SJCRH30 (cell line): ENCODE measurements at regions not wholly inside any gene's neighbourhood (a gene's known extent, or its start where the extent isn't known, plus 50 kb on each side); places are given as distances from the start of the nearest gene placed in this dataset.

ENCODE experiments used
- DNase-seq, 2 experiments: peaks; one replicate each; pipeline ENCODE4 v3.0.0-alpha.2; 2015 to 2020
- H3K27ac ChIP-seq: fragments of 250-450 bp; sonication (Bioruptor Pico); 2 replicates; pipeline ENCODE4 v1.5.1; 2020; ENCODE audit warnings: mild to moderate bottlenecking, moderate library complexity
- H3K27me3 ChIP-seq: fragments of 250-450 bp; sonication (Bioruptor Pico); 2 replicates; pipeline ENCODE4 v1.5.1; 2020; ENCODE audit warnings: mild to moderate bottlenecking, moderate library complexity
- H3K36me3 ChIP-seq: fragments of 250-450 bp; sonication (Bioruptor Pico); 2 replicates; pipeline ENCODE4 v1.5.1; 2020; ENCODE audit warnings: mild to moderate bottlenecking, moderate library complexity
- H3K4me1 ChIP-seq: fragments of 250-450 bp; sonication (Bioruptor Pico); 2 replicates; pipeline ENCODE4 v1.5.1; 2020; ENCODE audit warnings: mild to moderate bottlenecking, moderate library complexity
- H3K4me3 ChIP-seq: fragments of 250-450 bp; sonication (Bioruptor Pico); 2 replicates; pipeline ENCODE4 v1.5.1; 2020; ENCODE audit warnings: mild to moderate bottlenecking, moderate library complexity
- H3K9me3 ChIP-seq: fragments of 250-450 bp; sonication (Bioruptor Pico); replicated peaks from 2 replicates; pipeline ENCODE4 v1.5.1; 2020; ENCODE audit warnings: mild to moderate bottlenecking, moderate library complexity

- Histone ChIP-seq H3K36me3 (no peaks in the 10 kb centered on the region), H3K4me1 (no peaks in the 10 kb centered on the region), H3K27ac (no peak overlapping the region), H3K9me3 (peaks cover 13% of the 10 kb centered on the region; the same call in 1 of the 2 replicates), H3K27me3 (no peaks in the 10 kb centered on the region; the same call in 1 of the 2 replicates), H3K4me3 (no peak overlapping the region)
- DNase-seq: no peak
Measured at GRCh38 chr5:148926207-148926606, 99.8 kb downstream of the ADRB2 start.

- Histone ChIP-seq H3K9me3 (peaks cover 13% of the 10 kb centered on the region; the same call in 1 of the 2 replicates), H3K4me1 (no peaks in the 10 kb centered on the region), H3K27ac (no peak overlapping the region), H3K36me3 (no peaks in the 10 kb centered on the region), H3K27me3 (peaks cover 6% of the 10 kb centered on the region; the same call in 1 of the 2 replicates), H3K4me3 (no peak overlapping the region)
- no peak for DNase-seq
Measured at GRCh38 chr5:148927307-148927946, 101.0 kb downstream of the ADRB2 start.

GRCh38 chr5:148928141-148928540 lies 101.7 kb downstream of the ADRB2 start:
- Histone ChIP-seq H3K27ac (no peak overlapping the region), H3K9me3 (peaks cover 13% of the 10 kb centered on the region; the same call in 1 of the 2 replicates), H3K36me3 (no peaks in the 10 kb centered on the region), H3K27me3 (peaks cover 6% of the 10 kb centered on the region; the same call in 1 of the 2 replicates), H3K4me3 (no peak overlapping the region), H3K4me1 (no peaks in the 10 kb centered on the region)
- DNase-seq: no peak

- DNase-seq: no peak
- Histone ChIP-seq H3K36me3 (no peaks in the 10 kb centered on the region), H3K27me3 (peaks cover 6% of the 10 kb centered on the region; the same call in 1 of the 2 replicates), H3K9me3 (no peaks in the 10 kb centered on the region), H3K27ac (no peak overlapping the region), H3K4me1 (no peaks in the 10 kb centered on the region), H3K4me3 (no peak overlapping the region)
Measured at GRCh38 chr5:148931453-148932057, 105.1 kb downstream of the ADRB2 start.

- no peaks in the 10 kb centered on the region for H3K4me1 ChIP-seq
- H3K27ac ChIP-seq: no peak overlapping the region
- no peaks in the 10 kb centered on the region for H3K36me3 ChIP-seq
- no peak for DNase-seq
- no peaks in the 10 kb centered on the region for H3K9me3 ChIP-seq
- H3K4me3 ChIP-seq: no peak overlapping the region
- H3K27me3 ChIP-seq: peaks cover 6% of the 10 kb centered on the region; the same call in 1 of the 2 replicates
Measured at GRCh38 chr5:148932355-148932935, 106.0 kb downstream of the ADRB2 start.

- Histone ChIP-seq H3K27me3 (peaks cover 6% of the 10 kb centered on the region; the same call in 1 of the 2 replicates), H3K36me3 (no peaks in the 10 kb centered on the region), H3K9me3 (no peaks in the 10 kb centered on the region), H3K27ac (no peak overlapping the region), H3K4me1 (no peaks in the 10 kb centered on the region), H3K4me3 (no peak overlapping the region)
- DNase-seq: no peak
Measured at GRCh38 chr5:148933903-148934432, 107.6 kb downstream of the ADRB2 start.

GRCh38 chr5:148934895-148935400 lies 108.5 kb downstream of the ADRB2 start:
- no peaks in the 10 kb centered on the region for H3K9me3 ChIP-seq
- no peak for DNase-seq
- H3K4me3 ChIP-seq: no peak overlapping the region
- H3K4me1 ChIP-seq: no peaks in the 10 kb centered on the region
- H3K27me3 ChIP-seq: peaks cover 6% of the 10 kb centered on the region; the same call in 1 of the 2 replicates
- H3K36me3 ChIP-seq: no peaks in the 10 kb centered on the region
- H3K27ac ChIP-seq: no peak overlapping the region

- H3K4me1 ChIP-seq: no peaks in the 10 kb centered on the region
- H3K36me3 ChIP-seq: no peaks in the 10 kb centered on the region
- no peak for DNase-seq
- 0 out of 2 replicates have a peak, but pooled peaks cover 2% of the 10 kb centered on the region for H3K27me3 ChIP-seq
- no peak overlapping the region for H3K4me3 ChIP-seq
- H3K27ac ChIP-seq: no peak overlapping the region
- no peaks in the 10 kb centered on the region for H3K9me3 ChIP-seq
Measured at GRCh38 chr5:148937239-148937638, 110.8 kb downstream of the ADRB2 start.

GRCh38 chr5:148937830-148938521 lies 111.6 kb downstream of the ADRB2 start:
- Histone ChIP-seq H3K4me1 (no peaks in the 10 kb centered on the region), H3K27me3 (no peaks in the 10 kb centered on the region), H3K4me3 (no peak overlapping the region), H3K9me3 (no peaks in the 10 kb centered on the region), H3K27ac (no peak overlapping the region), H3K36me3 (no peaks in the 10 kb centered on the region)
- DNase-seq: no peak

GRCh38 chr5:148938522-148938882 lies 112.1 kb downstream of the ADRB2 start:
- no peaks in the 10 kb centered on the region for H3K27me3 ChIP-seq

GRCh38 chr5:148939676-148940075 lies 113.3 kb downstream of the ADRB2 start:
- H3K36me3 ChIP-seq: no peaks in the 10 kb centered on the region
- no peaks in the 10 kb centered on the region for H3K4me1 ChIP-seq
- H3K9me3 ChIP-seq: no peaks in the 10 kb centered on the region
- no peaks in the 10 kb centered on the region for H3K27me3 ChIP-seq
- no peak for DNase-seq
- H3K4me3 ChIP-seq: no peak overlapping the region
- no peak overlapping the region for H3K27ac ChIP-seq

More at GRCh38 chr5:148938522-148938882, 112.1 kb downstream of the ADRB2 start:
- Histone ChIP-seq H3K4me1 (no peaks in the 10 kb centered on the region), H3K27ac (no peak overlapping the region), H3K9me3 (no peaks in the 10 kb centered on the region), H3K4me3 (no peak overlapping the region), H3K36me3 (no peaks in the 10 kb centered on the region)
- DNase-seq: no peak

GRCh38 chr5:148941810-148942209 lies 115.4 kb downstream of the ADRB2 start:
- no peaks in the 10 kb centered on the region for H3K4me1 ChIP-seq
- H3K27ac ChIP-seq: no peak overlapping the region
- H3K9me3 ChIP-seq: no peaks in the 10 kb centered on the region
- H3K27me3 ChIP-seq: no peaks in the 10 kb centered on the region
- DNase-seq: no peak
- H3K4me3 ChIP-seq: no peak overlapping the region
- H3K36me3 ChIP-seq: no peaks in the 10 kb centered on the region

- H3K36me3 ChIP-seq: no peaks in the 10 kb centered on the region
- H3K27ac ChIP-seq: no peak overlapping the region
- no peaks in the 10 kb centered on the region for H3K4me1 ChIP-seq
- DNase-seq: no peak
- no peaks in the 10 kb centered on the region for H3K9me3 ChIP-seq
- H3K27me3 ChIP-seq: 0 out of 2 replicates have a peak, but pooled peaks cover 3% of the 10 kb centered on the region
- no peak overlapping the region for H3K4me3 ChIP-seq
Measured at GRCh38 chr5:148949841-148950470, 112.9 kb downstream of the SH3TC2 start.

GRCh38 chr5:148950471-148950863 lies 112.4 kb downstream of the SH3TC2 start:
- Histone ChIP-seq H3K4me3 (no peak overlapping the region), H3K9me3 (no peaks in the 10 kb centered on the region), H3K36me3 (no peaks in the 10 kb centered on the region), H3K27ac (no peak overlapping the region), H3K27me3 (0 out of 2 replicates have a peak, but pooled peaks cover 3% of the 10 kb centered on the region), H3K4me1 (no peaks in the 10 kb centered on the region)
- no peak for DNase-seq
